HG03039 (cell line): ENCODE measurements at regions not wholly inside any gene's neighbourhood (a gene's known extent, or its start where the extent isn't known, plus 50 kb on each side); places are given as distances from the start of the nearest gene placed in this dataset.
"Not testable (repeated sequence)": the region's sequence is repeated elsewhere in the genome, so short reads cannot be mapped to it uniquely, and the experiment has no call there.

Source experiments
- ATAC-seq: cut with Tn5 transposase; IDR thresholded peaks from one replicate; pipeline ENCODE4 v1.9.1; 2021; ENCODE audit warnings: mild to moderate bottlenecking, moderate library complexity; ENCODE audit not compliant: unreplicated experiment

GRCh38 chr14:82647088-82647810 lies 1113.6 kb upstream of the SEL1L start:
- ATAC-seq, result no peak

GRCh38 chr14:82655770-82656169 lies 1122.1 kb upstream of the SEL1L start:
- no peak for ATAC-seq

GRCh38 chr14:82657186-82657675 lies 1123.6 kb upstream of the SEL1L start:
- ATAC-seq, result no peak

- no peak for ATAC-seq
Measured at GRCh38 chr14:82661258-82661657, 1127.6 kb upstream of the SEL1L start.

GRCh38 chr14:82667006-82667405 lies 1133.4 kb upstream of the SEL1L start:
- ATAC-seq, result no peak

GRCh38 chr14:82667501-82667900 lies 1133.8 kb upstream of the SEL1L start:
- no peak for ATAC-seq

- ATAC-seq, result no peak
Measured at GRCh38 chr14:82676403-82676802, 1142.8 kb upstream of the SEL1L start.

- no peak for ATAC-seq
Measured at GRCh38 chr14:82689948-82690347, 1156.3 kb upstream of the SEL1L start.

- not testable (repeated sequence) for ATAC-seq
Measured at GRCh38 chr14:82691191-82691590, 1157.5 kb upstream of the SEL1L start.

GRCh38 chr14:82694820-82695219 lies 1161.2 kb upstream of the SEL1L start:
- ATAC-seq, result no peak

GRCh38 chr14:82704218-82704617 lies 1170.6 kb upstream of the SEL1L start:
- ATAC-seq, result no peak

GRCh38 chr14:82710267-82710841 lies 1176.7 kb upstream of the SEL1L start:
- ATAC-seq, result no peak

- ATAC-seq, result no peak
Measured at GRCh38 chr14:82719617-82720016, 1186.0 kb upstream of the SEL1L start.

- no peak for ATAC-seq
Measured at GRCh38 chr14:82720431-82720830, 1186.8 kb upstream of the SEL1L start.

- ATAC-seq, result no peak
Measured at GRCh38 chr14:82720946-82721345, 1187.3 kb upstream of the SEL1L start.

GRCh38 chr14:82724316-82724715 lies 1190.7 kb upstream of the SEL1L start:
- no peak for ATAC-seq

- no peak for ATAC-seq
Measured at GRCh38 chr14:82725213-82725612, 1191.6 kb upstream of the SEL1L start.

- ATAC-seq, result no peak
Measured at GRCh38 chr14:82731526-82731925, 1197.9 kb upstream of the SEL1L start.

GRCh38 chr14:82740547-82740946 lies 1206.9 kb upstream of the SEL1L start:
- ATAC-seq, result no peak

GRCh38 chr14:82755476-82755875 lies 1221.8 kb upstream of the SEL1L start:
- ATAC-seq, result no peak

GRCh38 chr14:82755923-82756322 lies 1222.3 kb upstream of the SEL1L start:
- ATAC-seq, result no peak

- no peak for ATAC-seq
Measured at GRCh38 chr14:82757776-82758175, 1224.1 kb upstream of the SEL1L start.

- no peak for ATAC-seq
Measured at GRCh38 chr14:82759656-82760055, 1226.0 kb upstream of the SEL1L start.
